Mammary epithelial cell (primary cell): ENCODE measurements at regions not wholly inside any gene's neighbourhood (a gene's known extent, or its start where the extent isn't known, plus 50 kb on each side); places are given as distances from the start of the nearest gene placed in this dataset.

ENCODE experiments used
- CTCF ChIP-seq, 2 donors: IDR thresholded peaks in 1 of 2; conservative IDR thresholded peaks in 1 of 2; 2 replicates each; pipeline ENCODE4 v1.5.1; 2011 to 2012; ENCODE audit warnings: inconsistent platforms in 2 of 2, low read length in 2 of 2, mild to moderate bottlenecking in 2 of 2, control low read depth in 1 of 2, low read depth in 1 of 2; ENCODE audit not compliant: insufficient read depth in 1 of 2; ENCODE audit errors: extremely low read depth in 1 of 2
- EZH2 ChIP-seq: IDR thresholded peaks from 2 replicates; pipeline ENCODE4 v1.6.1; 2012; ENCODE audit warnings: low read length, inconsistent platforms, borderline replicate concordance

GRCh38 chr13:47279920-47280319 lies 383.1 kb upstream of the HTR2A start:
- TF ChIP-seq CTCF (conservative IDR thresholded peaks at IDR 0.05 in 1 of 2, IDR thresholded peaks at IDR 0.05 in 1 of 2; ENCODE audit: extremely low read depth in 1 of 2, insufficient read depth in 1 of 2, low read depth in 1 of 2, low read length in 2 of 2) = no peak
- no peak for TF ChIP-seq EZH2
